ENCODE measurements at regions not wholly inside any gene's neighbourhood (a gene's known extent, or its start where the extent isn't known, plus 50 kb on each side); places are given as distances from the start of the nearest gene placed in this dataset.

GRCh38 chr1:100616121-100616621 lies 78.2 kb downstream of the GPR88 start:
- no peak for TF ChIP-seq POLR2A (IDR thresholded peaks at IDR 0.05; ENCODE audit: low read length)
- no peak for TF ChIP-seq GATA1 (IDR thresholded peaks at IDR 0.05; ENCODE audit: low read depth, low read length)

Measured in erythroblast (primary cell).